LNCaP clone FGC (cell line): ENCODE measurements at regions not wholly inside any gene's neighbourhood (a gene's known extent, or its start where the extent isn't known, plus 50 kb on each side); places are given as distances from the start of the nearest gene placed in this dataset.

ENCODE experiments used
- DNase-seq: peaks from one replicate; pipeline ENCODE4 v3.0.0-alpha.2; 2011; ENCODE audit warnings: low read depth
- H3K4me3 ChIP-seq: 2 replicates; pipeline ENCODE4 v1.5.1; 2011; ENCODE audit warnings: mild to moderate bottlenecking, low read depth, low read length, control low read depth
- TF ChIP-seq, protein P1 (sequence below): IDR thresholded peaks from 2 replicates; pipeline ENCODE4 v1.5.1; 2012; ENCODE audit warnings: mild to moderate bottlenecking; ENCODE audit not compliant: control insufficient read depth, insufficient read depth; ENCODE audit errors: extremely low read depth

DNA sequence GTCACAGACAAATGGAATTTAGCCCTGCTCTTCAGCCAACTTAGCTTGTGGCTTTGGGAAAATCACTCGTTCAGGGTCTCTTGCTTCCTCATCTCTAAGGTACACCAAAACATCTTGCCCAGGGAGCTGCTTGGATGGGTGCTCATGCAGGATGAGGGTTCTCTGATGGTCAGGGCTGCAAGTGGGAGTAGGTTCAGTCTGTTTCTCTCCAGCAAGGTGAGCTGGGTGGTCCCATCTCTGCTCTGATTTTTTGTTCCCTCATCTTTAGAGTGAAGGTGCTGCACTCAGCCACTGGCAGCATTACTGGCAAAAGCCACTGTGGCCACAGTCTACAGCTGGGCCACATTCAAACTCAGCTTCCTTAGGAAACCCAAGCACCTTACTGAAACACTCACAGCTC lies 149.9 kb upstream of the GPR26 start:
- H3K4me3 ChIP-seq = no peak overlapping the region
- TF ChIP-seq, protein P1, sequence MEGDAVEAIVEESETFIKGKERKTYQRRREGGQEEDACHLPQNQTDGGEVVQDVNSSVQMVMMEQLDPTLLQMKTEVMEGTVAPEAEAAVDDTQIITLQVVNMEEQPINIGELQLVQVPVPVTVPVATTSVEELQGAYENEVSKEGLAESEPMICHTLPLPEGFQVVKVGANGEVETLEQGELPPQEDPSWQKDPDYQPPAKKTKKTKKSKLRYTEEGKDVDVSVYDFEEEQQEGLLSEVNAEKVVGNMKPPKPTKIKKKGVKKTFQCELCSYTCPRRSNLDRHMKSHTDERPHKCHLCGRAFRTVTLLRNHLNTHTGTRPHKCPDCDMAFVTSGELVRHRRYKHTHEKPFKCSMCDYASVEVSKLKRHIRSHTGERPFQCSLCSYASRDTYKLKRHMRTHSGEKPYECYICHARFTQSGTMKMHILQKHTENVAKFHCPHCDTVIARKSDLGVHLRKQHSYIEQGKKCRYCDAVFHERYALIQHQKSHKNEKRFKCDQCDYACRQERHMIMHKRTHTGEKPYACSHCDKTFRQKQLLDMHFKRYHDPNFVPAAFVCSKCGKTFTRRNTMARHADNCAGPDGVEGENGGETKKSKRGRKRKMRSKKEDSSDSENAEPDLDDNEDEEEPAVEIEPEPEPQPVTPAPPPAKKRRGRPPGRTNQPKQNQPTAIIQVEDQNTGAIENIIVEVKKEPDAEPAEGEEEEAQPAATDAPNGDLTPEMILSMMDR = no peak
- no peak for DNase-seq

DNA sequence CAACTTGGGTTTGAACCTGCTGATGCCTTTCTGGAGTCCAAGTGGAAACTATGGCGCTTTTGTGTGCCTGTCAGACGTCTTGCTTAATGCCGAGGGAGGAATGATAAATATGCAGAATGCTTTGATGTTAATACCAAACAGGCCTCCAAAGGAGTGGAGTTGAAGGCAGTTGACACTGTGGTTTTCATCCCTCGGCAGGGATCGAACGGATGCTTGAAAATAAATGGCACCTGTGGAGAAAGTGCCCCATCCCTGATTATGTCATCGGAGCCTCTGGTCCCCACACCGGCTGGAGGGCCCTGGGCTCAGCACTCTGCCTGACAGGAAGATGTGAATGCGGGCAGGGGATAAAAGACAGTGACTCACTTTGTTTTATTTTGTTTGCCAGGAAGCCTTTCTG lies 148.7 kb upstream of the GPR26 start:
- H3K4me3 ChIP-seq = no peak overlapping the region
- DNase-seq = no peak
- TF ChIP-seq, protein P1 = no peak

DNA sequence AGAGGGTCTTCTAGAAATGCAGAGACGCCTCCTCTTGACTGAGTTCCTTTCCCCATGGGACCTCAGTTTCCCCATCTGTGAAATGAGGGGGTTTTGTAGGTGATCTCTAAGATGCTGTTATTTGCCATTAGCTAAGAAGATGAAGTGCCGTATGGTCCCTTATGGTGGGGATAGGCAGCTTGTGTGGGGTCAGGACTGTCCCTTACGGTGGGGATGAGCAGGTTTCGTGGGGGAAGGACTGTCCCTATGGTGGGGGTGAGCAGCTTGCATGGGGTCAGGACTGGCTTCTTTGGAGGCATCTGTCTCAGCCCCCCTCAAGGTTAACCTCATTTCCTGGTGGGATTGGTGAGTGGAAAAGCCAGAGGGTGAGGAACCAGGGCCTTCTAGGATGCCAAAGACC lies 148.3 kb upstream of the GPR26 start:
- TF ChIP-seq, protein P1 = no peak
- DNase-seq = no peak
- no peak overlapping the region for H3K4me3 ChIP-seq

DNA sequence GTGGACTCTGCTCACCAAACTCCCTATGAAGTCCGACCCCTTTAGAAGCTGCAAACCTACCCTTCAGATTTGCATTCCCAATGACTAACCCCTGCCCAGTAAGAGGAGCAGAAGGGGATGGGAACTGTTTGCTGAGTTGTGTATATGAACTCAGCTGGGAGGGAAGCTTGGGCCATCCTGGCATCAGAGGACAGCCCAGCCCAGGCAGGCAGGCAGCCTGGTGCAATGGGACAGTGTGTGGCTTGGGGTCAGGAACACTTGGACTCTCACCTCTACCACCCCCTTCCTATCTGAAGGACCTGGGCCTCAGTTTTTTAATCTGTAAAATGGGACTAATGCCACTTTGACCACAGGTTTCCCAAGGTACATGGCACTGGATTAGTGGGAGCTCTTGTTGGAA lies 147.4 kb upstream of the GPR26 start:
- no peak overlapping the region for H3K4me3 ChIP-seq
- TF ChIP-seq, protein P1 = no peak
- DNase-seq = no peak

DNA sequence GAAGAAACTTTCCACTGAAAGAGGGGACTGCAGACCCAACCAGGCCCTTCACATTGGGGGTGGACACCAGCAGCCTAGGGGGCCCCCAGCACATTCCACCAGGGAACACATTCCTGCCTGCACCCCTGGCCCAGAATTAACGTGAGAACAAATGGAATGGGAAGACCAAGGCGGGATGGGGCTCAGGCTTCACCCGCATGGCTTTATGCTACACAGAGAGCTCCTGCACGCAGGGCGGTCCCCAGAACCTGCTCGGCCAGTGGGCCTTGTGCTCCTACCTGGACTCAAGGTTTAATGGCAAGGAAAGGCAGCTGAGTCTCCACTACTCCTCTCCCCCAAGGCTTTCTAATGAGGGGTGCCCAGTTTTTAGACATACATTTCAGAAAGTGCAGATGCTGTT lies 146.3 kb upstream of the GPR26 start:
- DNase-seq = no peak
- TF ChIP-seq, protein P1 = no peak

DNA sequence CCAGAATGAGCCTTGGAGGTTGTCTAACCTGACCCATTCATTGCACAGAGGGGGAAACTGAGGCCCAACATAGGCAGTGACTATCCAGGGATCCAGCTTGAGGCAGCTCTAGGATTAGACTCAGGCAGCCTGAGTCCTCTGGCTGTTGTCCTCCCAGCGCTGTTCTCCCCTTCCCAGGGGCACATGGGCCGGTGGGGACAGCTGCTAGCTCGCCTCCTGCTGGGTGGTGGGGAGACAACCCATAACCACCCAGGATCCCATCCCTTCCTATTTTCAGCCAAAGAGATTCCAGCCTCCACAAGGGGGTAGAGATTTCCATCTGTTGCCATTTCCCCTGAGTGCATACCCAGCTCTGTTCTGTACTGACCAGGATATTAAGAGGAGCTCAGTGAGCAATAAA lies 145.1 kb upstream of the GPR26 start:
- no peak for DNase-seq

More for the DNA sequence above, 146.3 kb upstream of the GPR26 start:
- no peak overlapping the region for H3K4me3 ChIP-seq

DNA sequence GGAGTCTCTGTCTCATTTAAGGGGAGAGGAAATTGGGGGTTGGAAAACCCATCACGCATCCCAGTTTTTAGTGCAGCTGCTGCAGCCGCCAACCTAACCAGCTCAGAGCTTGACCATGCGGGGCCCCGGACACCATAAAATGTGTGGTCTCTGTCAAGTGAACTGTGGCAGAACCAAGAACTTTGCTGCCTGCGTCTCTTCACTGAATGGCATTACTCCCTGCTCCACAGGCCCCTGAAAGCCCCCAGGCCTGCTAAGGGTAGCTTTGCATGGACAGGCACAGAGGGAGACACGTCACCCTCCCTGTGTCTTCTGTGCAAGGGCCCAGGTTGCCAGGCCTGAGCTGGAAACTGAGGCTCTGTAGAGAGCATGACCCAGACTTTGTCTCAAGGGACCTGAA lies 144.6 kb upstream of the GPR26 start:
- DNase-seq = no peak
- TF ChIP-seq, protein P1 = no peak
- H3K4me3 ChIP-seq = no peak overlapping the region

More for the DNA sequence above, 145.1 kb upstream of the GPR26 start:
- TF ChIP-seq, protein P1 = no peak
- H3K4me3 ChIP-seq = no peak overlapping the region
